GM19043 (cell line): ENCODE measurements at regions not wholly inside any gene's neighbourhood (a gene's known extent, or its start where the extent isn't known, plus 50 kb on each side); places are given as distances from the start of the nearest gene placed in this dataset.
"Not testable (repeated sequence)": the region's sequence is repeated elsewhere in the genome, so short reads cannot be mapped to it uniquely, and the experiment has no call there.

Experiments used
- ATAC-seq: cut with Tn5 transposase; IDR thresholded peaks from one replicate; pipeline ENCODE4 v1.9.1; 2021; ENCODE audit warnings: low read depth; ENCODE audit not compliant: unreplicated experiment

- ATAC-seq, result no peak
Observed at GRCh38 chr6:121748376-121748775, 312.9 kb downstream of the GJA1 start.

- no peak for ATAC-seq
Observed at GRCh38 chr6:121748850-121749249, 313.4 kb downstream of the GJA1 start.

GRCh38 chr6:121755485-121755884 lies 320.0 kb downstream of the GJA1 start:
- ATAC-seq, result no peak

GRCh38 chr6:121756666-121757065 lies 321.2 kb downstream of the GJA1 start:
- ATAC-seq, result no peak

GRCh38 chr6:121759370-121759769 lies 323.9 kb downstream of the GJA1 start:
- peak; percentile 61 for ATAC-seq

- ATAC-seq, result no peak
Observed at GRCh38 chr6:121760191-121760590, 324.7 kb downstream of the GJA1 start.

- ATAC-seq, result no peak
Observed at GRCh38 chr6:121760745-121761144, 325.3 kb downstream of the GJA1 start.

GRCh38 chr6:121764493-121764892 lies 329.0 kb downstream of the GJA1 start:
- peak; percentile 74 for ATAC-seq

- ATAC-seq, result no peak
Observed at GRCh38 chr6:121765060-121765459, 329.6 kb downstream of the GJA1 start.

GRCh38 chr6:121767211-121767610 lies 331.8 kb downstream of the GJA1 start:
- no peak for ATAC-seq

- peak; percentile 53 for ATAC-seq
Observed at GRCh38 chr6:121770943-121771342, 335.5 kb downstream of the GJA1 start.

GRCh38 chr6:121771937-121772720 lies 336.7 kb downstream of the GJA1 start:
- ATAC-seq, result peak; percentile 76

GRCh38 chr6:121776054-121776453 lies 340.6 kb downstream of the GJA1 start:
- no peak for ATAC-seq

- ATAC-seq, result no peak
Observed at GRCh38 chr6:121780325-121781321, 345.2 kb downstream of the GJA1 start.

GRCh38 chr6:121791396-121792315 lies 356.2 kb downstream of the GJA1 start:
- no peak for ATAC-seq

GRCh38 chr6:121794630-121795029 lies 359.2 kb downstream of the GJA1 start:
- ATAC-seq, result no peak

- not testable (repeated sequence) for ATAC-seq
Observed at GRCh38 chr6:121797598-121797997, 362.2 kb downstream of the GJA1 start.

- not testable (repeated sequence) for ATAC-seq
Observed at GRCh38 chr6:121798126-121798525, 362.7 kb downstream of the GJA1 start.

- ATAC-seq, result no peak
Observed at GRCh38 chr6:121799574-121799973, 364.1 kb downstream of the GJA1 start.

- ATAC-seq, result no peak
Observed at GRCh38 chr6:121800047-121800446, 364.6 kb downstream of the GJA1 start.
